Mammary epithelial cell (primary cell): ENCODE measurements at regions not wholly inside any gene's neighbourhood (a gene's known extent, or its start where the extent isn't known, plus 50 kb on each side); places are given as distances from the start of the nearest gene placed in this dataset.

ENCODE experiments used
- EZH2 ChIP-seq: IDR thresholded peaks from 2 replicates; pipeline ENCODE4 v1.6.1; 2012; ENCODE audit warnings: low read length, inconsistent platforms, borderline replicate concordance
- TF ChIP-seq, protein P1 (sequence below), 2 donors: IDR thresholded peaks in 1 of 2; conservative IDR thresholded peaks in 1 of 2; 2 replicates each; pipeline ENCODE4 v1.5.1; 2011 to 2012; ENCODE audit warnings: inconsistent platforms in 2 of 2, low read length in 2 of 2, mild to moderate bottlenecking in 2 of 2, control low read depth in 1 of 2, low read depth in 1 of 2; ENCODE audit not compliant: insufficient read depth in 1 of 2; ENCODE audit errors: extremely low read depth in 1 of 2

DNA sequence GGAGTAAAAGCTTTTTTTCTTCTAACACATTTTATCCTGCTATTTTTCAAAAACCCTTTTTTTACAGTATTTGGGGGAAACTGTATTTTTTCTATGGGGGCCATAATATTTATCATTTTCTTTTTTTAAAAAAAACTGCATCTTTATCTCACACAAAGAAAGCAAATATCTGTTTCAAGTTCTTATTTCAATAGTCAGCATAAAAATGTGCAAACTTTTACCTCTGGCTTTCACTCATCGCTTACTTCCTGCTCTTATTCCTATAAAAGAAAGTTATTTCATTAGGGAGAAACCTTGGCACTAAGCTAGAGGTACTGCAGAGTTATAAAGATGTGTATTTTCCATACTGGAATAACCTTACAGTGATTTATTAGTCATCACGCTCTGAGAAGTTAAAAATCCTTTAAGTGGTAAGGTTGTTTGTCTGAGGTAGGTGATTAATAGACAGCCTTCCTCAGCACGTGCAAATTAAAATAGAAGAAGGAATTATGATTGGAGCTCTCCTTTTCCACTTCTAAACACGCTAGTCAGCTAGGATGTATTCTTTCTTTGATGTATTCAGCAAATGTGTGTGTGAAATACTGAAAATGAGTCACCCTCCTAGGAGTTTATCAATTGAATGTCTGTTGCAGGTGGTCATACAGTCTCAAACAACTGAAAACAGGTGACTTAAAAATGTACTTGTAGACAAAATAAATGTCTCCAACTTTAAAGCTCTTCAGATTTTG, 461.0 kb downstream of the GXYLT1 start:
- TF ChIP-seq, protein P1, sequence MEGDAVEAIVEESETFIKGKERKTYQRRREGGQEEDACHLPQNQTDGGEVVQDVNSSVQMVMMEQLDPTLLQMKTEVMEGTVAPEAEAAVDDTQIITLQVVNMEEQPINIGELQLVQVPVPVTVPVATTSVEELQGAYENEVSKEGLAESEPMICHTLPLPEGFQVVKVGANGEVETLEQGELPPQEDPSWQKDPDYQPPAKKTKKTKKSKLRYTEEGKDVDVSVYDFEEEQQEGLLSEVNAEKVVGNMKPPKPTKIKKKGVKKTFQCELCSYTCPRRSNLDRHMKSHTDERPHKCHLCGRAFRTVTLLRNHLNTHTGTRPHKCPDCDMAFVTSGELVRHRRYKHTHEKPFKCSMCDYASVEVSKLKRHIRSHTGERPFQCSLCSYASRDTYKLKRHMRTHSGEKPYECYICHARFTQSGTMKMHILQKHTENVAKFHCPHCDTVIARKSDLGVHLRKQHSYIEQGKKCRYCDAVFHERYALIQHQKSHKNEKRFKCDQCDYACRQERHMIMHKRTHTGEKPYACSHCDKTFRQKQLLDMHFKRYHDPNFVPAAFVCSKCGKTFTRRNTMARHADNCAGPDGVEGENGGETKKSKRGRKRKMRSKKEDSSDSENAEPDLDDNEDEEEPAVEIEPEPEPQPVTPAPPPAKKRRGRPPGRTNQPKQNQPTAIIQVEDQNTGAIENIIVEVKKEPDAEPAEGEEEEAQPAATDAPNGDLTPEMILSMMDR (conservative IDR thresholded peaks at IDR 0.05 in 1 of 2, IDR thresholded peaks at IDR 0.05 in 1 of 2; ENCODE audit: extremely low read depth in 1 of 2, insufficient read depth in 1 of 2, low read depth in 1 of 2, low read length in 2 of 2), result no peak
- TF ChIP-seq EZH2, result no peak
